Lower leg skin (tissue), 3 donors: ENCODE measurements at regions not wholly inside any gene's neighbourhood (a gene's known extent, or its start where the extent isn't known, plus 50 kb on each side); places are given as distances from the start of the nearest gene placed in this dataset.

Source experiments
- CTCF ChIP-seq, 3 donors: fragments of 450-650 bp; IDR thresholded peaks; one replicate each; pipeline ENCODE4 v1.5.1; 2016; ENCODE audit warnings: antibody characterized with exemption in 3 of 3, mild to moderate bottlenecking in 3 of 3, moderate library complexity in 2 of 3
- POLR2A ChIP-seq, 2 donors: fragments of 450-650 bp; IDR thresholded peaks; one replicate each; pipeline ENCODE4 v1.6.1; 2016 to 2017; ENCODE audit warnings: antibody characterized with exemption in 2 of 2, mild to moderate bottlenecking in 1 of 2, moderate library complexity in 1 of 2

- no peak for TF ChIP-seq POLR2A (IDR thresholded peaks at IDR 0.05)
- TF ChIP-seq CTCF (IDR thresholded peaks at IDR 0.05) = no peak
Measured at GRCh38 chr4:130266814-130267213, 1170.9 kb downstream of the C4orf33 start.
